ENCODE measurements at regions not wholly inside any gene's neighbourhood (a gene's known extent, or its start where the extent isn't known, plus 50 kb on each side); places are given as distances from the start of the nearest gene placed in this dataset.

GRCh38 chr2:201980946-201981345 is 52.7 kb upstream of the FZD7 start:
- H3K4me1 ChIP-seq (ENCODE audit: insufficient read depth, low read length), result no peaks in the 10 kb centered on the region
- no peak overlapping the region for H3K27ac Mint-ChIP-seq (ENCODE audit: unreplicated experiment)

GRCh38 chr2:201983174-201983573 is 50.5 kb upstream of the FZD7 start:
- Histone ChIP-seq H3K4me1 (ENCODE audit: insufficient read depth, low read length) (no peaks in the 10 kb centered on the region), H3K27me3 (ENCODE audit: insufficient read depth, low read length) (no peaks in the 10 kb centered on the region), H3K79me2 (ENCODE audit: insufficient read depth, low read length) (no peaks in the 10 kb centered on the region), H2AFZ (ENCODE audit: low read depth, low read length) (no peak overlapping the region), H4K20me1 (ENCODE audit: insufficient read depth, low read length) (no peaks in the 10 kb centered on the region), H3K9ac (ENCODE audit: low read length) (no peak overlapping the region), H3K27ac (ENCODE audit: low read depth, low read length) (no peak overlapping the region), H3K36me3 (ENCODE audit: insufficient read depth, low read length) (no peaks in the 10 kb centered on the region), H3K9me3 (ENCODE audit: insufficient read depth, low read depth, low read length) (no peaks in the 10 kb centered on the region), H3K4me3 (ENCODE audit: insufficient read depth, low read depth, low read length) (no peak overlapping the region), H3K4me2 (ENCODE audit: low read length) (no peak overlapping the region)
- Mint-ChIP-seq H3K4me3 (ENCODE audit: unreplicated experiment) (no peak overlapping the region), H3K27me3 (ENCODE audit: low read depth, unreplicated experiment) (peaks cover 10% of the 10 kb centered on the region), H3K4me1 (ENCODE audit: low read depth, unreplicated experiment) (peaks cover 7% of the 10 kb centered on the region), H3K36me3 (ENCODE audit: low read depth, unreplicated experiment) (no peaks in the 10 kb centered on the region), H3K27ac (ENCODE audit: unreplicated experiment) (no peak overlapping the region), H3K9me3 (ENCODE audit: unreplicated experiment) (no peaks in the 10 kb centered on the region)
- DNase-seq (ENCODE audit: low read depth), result no peak
- FAIRE-seq, result no peak
- TF ChIP-seq EZH2 (IDR thresholded peaks at IDR 0.05; ENCODE audit: insufficient read depth, low read length), result no peak
- TF ChIP-seq, protein P1, sequence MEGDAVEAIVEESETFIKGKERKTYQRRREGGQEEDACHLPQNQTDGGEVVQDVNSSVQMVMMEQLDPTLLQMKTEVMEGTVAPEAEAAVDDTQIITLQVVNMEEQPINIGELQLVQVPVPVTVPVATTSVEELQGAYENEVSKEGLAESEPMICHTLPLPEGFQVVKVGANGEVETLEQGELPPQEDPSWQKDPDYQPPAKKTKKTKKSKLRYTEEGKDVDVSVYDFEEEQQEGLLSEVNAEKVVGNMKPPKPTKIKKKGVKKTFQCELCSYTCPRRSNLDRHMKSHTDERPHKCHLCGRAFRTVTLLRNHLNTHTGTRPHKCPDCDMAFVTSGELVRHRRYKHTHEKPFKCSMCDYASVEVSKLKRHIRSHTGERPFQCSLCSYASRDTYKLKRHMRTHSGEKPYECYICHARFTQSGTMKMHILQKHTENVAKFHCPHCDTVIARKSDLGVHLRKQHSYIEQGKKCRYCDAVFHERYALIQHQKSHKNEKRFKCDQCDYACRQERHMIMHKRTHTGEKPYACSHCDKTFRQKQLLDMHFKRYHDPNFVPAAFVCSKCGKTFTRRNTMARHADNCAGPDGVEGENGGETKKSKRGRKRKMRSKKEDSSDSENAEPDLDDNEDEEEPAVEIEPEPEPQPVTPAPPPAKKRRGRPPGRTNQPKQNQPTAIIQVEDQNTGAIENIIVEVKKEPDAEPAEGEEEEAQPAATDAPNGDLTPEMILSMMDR (IDR thresholded peaks at IDR 0.05; ENCODE audit: insufficient read depth, low read depth, low read length), result no peak

More at GRCh38 chr2:201980946-201981345, 52.7 kb upstream of the FZD7 start:
- Mint-ChIP-seq H3K4me3 (ENCODE audit: unreplicated experiment) (no peak overlapping the region), H3K27me3 (ENCODE audit: low read depth, unreplicated experiment) (peaks cover 17% of the 10 kb centered on the region), H3K4me1 (ENCODE audit: low read depth, unreplicated experiment) (peaks cover 8% of the 10 kb centered on the region), H3K9me3 (ENCODE audit: unreplicated experiment) (no peaks in the 10 kb centered on the region), H3K36me3 (ENCODE audit: low read depth, unreplicated experiment) (no peaks in the 10 kb centered on the region)
- no peaks in the 10 kb centered on the region for H3K9me3 ChIP-seq (ENCODE audit: insufficient read depth, low read depth, low read length)
- FAIRE-seq (no peak), DNase-seq (ENCODE audit: low read depth) (no peak)
- TF ChIP-seq, protein P1 (IDR thresholded peaks at IDR 0.05; ENCODE audit: insufficient read depth, low read depth, low read length), result no peak
- no peak for TF ChIP-seq EZH2 (IDR thresholded peaks at IDR 0.05; ENCODE audit: insufficient read depth, low read length)
- H3K36me3 ChIP-seq (ENCODE audit: insufficient read depth, low read length), result no peaks in the 10 kb centered on the region
- no peaks in the 10 kb centered on the region for H3K27me3 ChIP-seq (ENCODE audit: insufficient read depth, low read length)
- H3K79me2 ChIP-seq (ENCODE audit: insufficient read depth, low read length), result no peaks in the 10 kb centered on the region
- H3K4me2 ChIP-seq (ENCODE audit: low read length), result no peak overlapping the region
- no peak overlapping the region for H3K4me3 ChIP-seq (ENCODE audit: insufficient read depth, low read depth, low read length)
- H3K9ac ChIP-seq (ENCODE audit: low read length), result no peak overlapping the region
- H4K20me1 ChIP-seq (ENCODE audit: insufficient read depth, low read length), result no peaks in the 10 kb centered on the region
- H2AFZ ChIP-seq (ENCODE audit: low read depth, low read length), result no peak overlapping the region
- H3K27ac ChIP-seq (ENCODE audit: low read depth, low read length), result no peak overlapping the region

- H3K4me1 Mint-ChIP-seq (ENCODE audit: low read depth, unreplicated experiment), result peaks cover 7% of the 10 kb centered on the region
- no peaks in the 10 kb centered on the region for H3K36me3 ChIP-seq (ENCODE audit: insufficient read depth, low read length)
- H3K27me3 Mint-ChIP-seq (ENCODE audit: low read depth, unreplicated experiment), result peaks cover 8% of the 10 kb centered on the region
- no peaks in the 10 kb centered on the region for H4K20me1 ChIP-seq (ENCODE audit: insufficient read depth, low read length)
- H3K27ac Mint-ChIP-seq (ENCODE audit: unreplicated experiment), result no peak overlapping the region
- no peak overlapping the region for H3K4me2 ChIP-seq (ENCODE audit: low read length)
- no peaks in the 10 kb centered on the region for H3K9me3 Mint-ChIP-seq (ENCODE audit: unreplicated experiment)
- no peak overlapping the region for H3K27ac ChIP-seq (ENCODE audit: low read depth, low read length)
- H3K36me3 Mint-ChIP-seq (ENCODE audit: low read depth, unreplicated experiment), result no peaks in the 10 kb centered on the region
- H2AFZ ChIP-seq (ENCODE audit: low read depth, low read length), result no peak overlapping the region
- no peak overlapping the region for H3K4me3 Mint-ChIP-seq (ENCODE audit: unreplicated experiment)
- H3K9me3 ChIP-seq (ENCODE audit: insufficient read depth, low read depth, low read length), result no peaks in the 10 kb centered on the region
- DNase-seq (ENCODE audit: low read depth) (no peak), FAIRE-seq (no peak)
- TF ChIP-seq, protein P1 (IDR thresholded peaks at IDR 0.05; ENCODE audit: insufficient read depth, low read depth, low read length), result no peak
- TF ChIP-seq EZH2 (IDR thresholded peaks at IDR 0.05; ENCODE audit: insufficient read depth, low read length), result no peak
- no peak overlapping the region for H3K9ac ChIP-seq (ENCODE audit: low read length)
- H3K79me2 ChIP-seq (ENCODE audit: insufficient read depth, low read length), result no peaks in the 10 kb centered on the region
- no peaks in the 10 kb centered on the region for H3K4me1 ChIP-seq (ENCODE audit: insufficient read depth, low read length)
- H3K27me3 ChIP-seq (ENCODE audit: insufficient read depth, low read length), result no peaks in the 10 kb centered on the region
- no peak overlapping the region for H3K4me3 ChIP-seq (ENCODE audit: insufficient read depth, low read depth, low read length)
Observed at GRCh38 chr2:201983800-201984199, 49.9 kb upstream of the FZD7 start.

Measured in astrocyte (in vitro differentiated cells and primary cell).